GM18951 (cell line): ENCODE measurements at regions not wholly inside any gene's neighbourhood (a gene's known extent, or its start where the extent isn't known, plus 50 kb on each side); places are given as distances from the start of the nearest gene placed in this dataset.

ENCODE experiments used
- POLR2A ChIP-seq: IDR thresholded peaks from 4 replicates; pipeline ENCODE4 v1.6.1; 2011; ENCODE audit warnings: mild to moderate bottlenecking; ENCODE audit not compliant: insufficient read length, insufficient read depth; ENCODE audit errors: extremely low read depth
- in situ Hi-C: fragments of 300-500 bp; cut with MboI; formaldehyde crosslinking; loops from one replicate; pipeline ENCODE4 v1.12.0; 2022; ENCODE audit warnings: low sequenced_read_pairs, mixed read lengths, inconsistent platforms; ENCODE audit not compliant: unreplicated experiment

DNA sequence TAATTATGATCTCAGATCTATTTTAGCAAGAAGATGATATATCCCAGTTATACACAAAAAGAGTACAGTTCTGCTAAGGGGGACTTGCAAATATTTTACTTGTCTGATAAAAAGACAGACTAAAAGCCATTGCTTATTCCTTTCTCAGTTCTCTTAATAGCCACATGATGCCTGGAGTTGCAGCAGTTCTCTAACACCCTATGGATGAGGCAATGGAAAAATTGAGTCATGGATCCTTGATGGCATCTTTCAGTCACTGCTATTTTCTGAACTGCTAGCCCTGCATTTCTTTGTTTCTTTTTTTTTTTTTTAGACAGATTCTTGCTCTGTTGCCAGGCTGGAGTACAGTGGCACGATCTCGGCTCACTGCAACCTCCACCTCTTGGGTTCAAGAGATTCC lies 1956.7 kb downstream of the C4orf33 start:
- in situ Hi-C loops: no loop called here
- TF ChIP-seq POLR2A: no peak

DNA sequence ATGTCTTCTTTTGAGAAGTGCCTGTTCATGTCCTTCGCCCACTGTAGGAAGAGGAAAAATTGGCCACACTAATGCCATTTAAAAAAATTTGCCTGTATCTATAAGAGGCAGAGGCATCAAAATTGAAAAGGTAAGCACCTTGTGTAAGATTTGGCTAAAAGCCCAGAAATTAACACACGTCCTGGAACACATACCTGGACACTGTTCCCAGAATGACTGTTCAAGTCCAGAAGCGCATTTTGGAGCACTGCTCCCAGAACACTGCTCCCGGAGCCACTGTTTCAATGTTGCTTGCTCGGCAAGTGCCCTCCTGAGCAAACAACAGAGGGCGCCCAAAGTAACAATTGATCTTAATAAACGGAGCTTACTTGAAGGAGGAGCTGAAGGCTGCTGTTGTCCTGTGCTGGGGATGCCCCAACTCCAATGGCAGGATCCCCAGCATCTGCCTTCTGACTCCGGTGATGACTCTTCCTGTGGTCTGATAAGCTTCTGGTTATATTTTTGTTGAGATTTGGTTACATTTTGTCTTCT lies 1958.6 kb downstream of the C4orf33 start:
- TF ChIP-seq POLR2A: no peak
- in situ Hi-C loops: no loop called here

DNA sequence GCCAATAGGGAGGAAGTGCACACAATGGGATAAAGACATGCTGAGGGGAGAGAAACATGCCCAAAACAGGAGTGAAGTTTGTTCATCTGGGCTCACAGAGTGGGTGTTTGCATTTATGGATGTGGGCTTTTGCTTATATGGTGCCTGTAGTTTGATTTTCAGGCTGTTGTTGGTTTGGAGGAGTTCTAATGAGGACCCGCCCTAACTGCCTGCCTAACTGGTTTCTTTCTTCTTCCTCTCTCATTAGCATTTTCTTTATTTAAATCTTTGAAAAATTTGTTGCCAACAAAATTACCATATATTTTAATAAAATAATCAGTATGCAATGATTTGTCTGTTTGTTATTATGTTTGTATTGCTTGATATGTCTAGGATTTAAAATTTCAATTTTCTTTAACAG lies 1965.8 kb downstream of the C4orf33 start:
- in situ Hi-C loops: no loop called here
- TF ChIP-seq POLR2A: no peak

- in situ Hi-C loops: no loop called here
- no peak for TF ChIP-seq POLR2A
Measured at GRCh38 chr4:131063878-131064277, 1967.9 kb downstream of the C4orf33 start.

GRCh38 chr4:131081069-131081468 lies 1985.1 kb downstream of the C4orf33 start:
- in situ Hi-C loops: no loop called here

DNA sequence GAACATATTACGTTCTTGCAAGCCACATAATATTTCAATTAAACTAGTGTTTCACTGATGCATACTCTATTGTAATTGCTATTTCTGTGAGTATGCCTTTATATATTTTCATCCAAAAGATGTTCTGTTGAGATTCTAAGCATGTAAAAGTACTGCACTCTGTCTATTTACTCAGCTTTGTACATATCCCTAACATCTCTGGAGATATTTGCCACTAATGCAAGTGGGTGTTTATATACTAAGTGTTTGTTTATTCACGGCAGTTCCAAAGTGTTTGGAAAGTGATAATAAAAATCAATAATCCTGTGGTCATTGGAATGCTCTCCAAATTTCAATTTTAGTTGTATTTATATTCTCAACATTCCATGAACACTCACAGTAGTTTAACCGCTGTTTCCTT lies 1989.0 kb downstream of the C4orf33 start:
- no peak for TF ChIP-seq POLR2A
- in situ Hi-C loops: no loop called here

More at GRCh38 chr4:131081069-131081468, 1985.1 kb downstream of the C4orf33 start:
- TF ChIP-seq POLR2A: no peak

DNA sequence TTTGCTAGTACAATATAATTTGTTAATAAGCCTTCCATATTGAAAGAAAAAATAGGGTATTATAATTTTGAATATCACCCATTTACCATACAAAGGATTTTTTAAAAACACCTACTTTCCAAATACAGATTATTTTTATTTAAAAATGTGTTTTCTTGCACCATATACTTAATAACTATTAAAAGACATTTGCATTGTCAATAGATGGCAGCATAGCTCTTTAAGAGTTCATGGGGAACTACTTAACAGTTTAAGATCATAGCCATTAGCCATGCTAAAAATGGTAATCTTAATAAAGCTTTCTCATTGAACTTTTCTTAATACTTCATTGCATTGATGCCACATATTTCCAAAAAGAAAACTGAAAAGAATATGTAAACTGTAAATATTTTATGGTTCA lies 1995.9 kb downstream of the C4orf33 start:
- no peak for TF ChIP-seq POLR2A
- in situ Hi-C loops: no loop called here

GRCh38 chr4:131093303-131093702 lies 1997.4 kb downstream of the C4orf33 start:
- no peak for TF ChIP-seq POLR2A
- in situ Hi-C loops: no loop called here

DNA sequence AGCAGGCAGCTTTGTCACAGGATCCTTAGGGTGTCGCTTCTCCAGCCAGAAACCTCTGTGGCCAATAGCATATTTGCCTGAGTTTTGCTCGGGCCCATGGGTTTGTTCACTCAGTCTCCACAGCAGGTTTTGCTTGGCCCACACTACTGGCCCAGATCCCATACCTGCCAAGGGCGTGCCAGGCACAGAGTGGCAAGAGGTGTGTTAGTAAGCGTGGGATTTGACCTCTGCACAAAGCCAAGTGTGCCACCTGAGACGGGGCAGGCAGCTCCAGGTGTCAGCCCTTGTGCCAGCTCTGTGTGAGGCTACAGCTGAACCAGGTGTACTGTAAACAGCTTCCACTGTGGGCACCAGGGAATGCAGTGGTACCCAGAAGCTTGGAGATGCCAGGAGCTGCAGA lies 2003.0 kb downstream of the C4orf33 start:
- no peak for TF ChIP-seq POLR2A
- in situ Hi-C loops: no loop called here

- no peak for TF ChIP-seq POLR2A
Measured at GRCh38 chr4:131113273-131113672, 2017.3 kb downstream of the C4orf33 start.

DNA sequence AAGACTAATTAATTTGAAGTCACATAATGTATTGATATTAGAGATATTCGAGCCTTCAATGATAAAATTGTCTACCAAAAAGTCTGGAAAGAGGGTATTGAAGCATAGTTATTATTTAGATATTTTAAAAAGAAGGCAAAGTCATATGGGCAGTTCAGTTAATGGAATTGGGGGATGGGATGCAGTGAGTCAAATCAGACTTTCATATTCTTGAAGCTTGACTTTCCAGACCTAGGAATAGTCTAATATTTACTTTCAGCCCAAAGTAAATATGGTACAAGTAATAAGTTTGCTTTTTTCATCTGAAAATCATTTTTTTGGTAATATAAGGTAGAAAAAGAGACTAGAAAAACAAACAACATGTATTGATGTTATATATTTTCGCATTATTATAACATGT lies 2017.8 kb downstream of the C4orf33 start:
- TF ChIP-seq POLR2A: no peak
- in situ Hi-C loops: no loop called here

More at GRCh38 chr4:131113273-131113672, 2017.3 kb downstream of the C4orf33 start:
- in situ Hi-C loops: no loop called here

DNA sequence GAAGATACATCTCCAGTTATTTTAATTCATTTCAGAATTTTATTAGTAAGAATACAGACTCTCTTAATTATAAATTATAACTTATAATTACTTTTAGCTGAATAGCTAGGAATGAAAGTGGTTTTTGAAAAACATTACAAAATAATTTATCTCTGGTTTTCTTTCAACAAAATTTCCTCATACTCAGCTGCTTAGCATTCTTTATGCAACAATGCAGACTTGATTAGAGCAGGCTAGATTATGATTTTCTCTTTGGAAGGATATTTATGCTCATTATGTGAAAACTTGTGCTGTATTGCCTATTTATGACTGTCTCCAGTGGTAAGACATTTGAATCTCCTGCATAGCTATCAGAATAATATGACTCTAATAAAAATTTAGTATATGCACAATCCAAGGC lies 2023.7 kb downstream of the C4orf33 start:
- TF ChIP-seq POLR2A: no peak
- in situ Hi-C loops: no loop called here

DNA sequence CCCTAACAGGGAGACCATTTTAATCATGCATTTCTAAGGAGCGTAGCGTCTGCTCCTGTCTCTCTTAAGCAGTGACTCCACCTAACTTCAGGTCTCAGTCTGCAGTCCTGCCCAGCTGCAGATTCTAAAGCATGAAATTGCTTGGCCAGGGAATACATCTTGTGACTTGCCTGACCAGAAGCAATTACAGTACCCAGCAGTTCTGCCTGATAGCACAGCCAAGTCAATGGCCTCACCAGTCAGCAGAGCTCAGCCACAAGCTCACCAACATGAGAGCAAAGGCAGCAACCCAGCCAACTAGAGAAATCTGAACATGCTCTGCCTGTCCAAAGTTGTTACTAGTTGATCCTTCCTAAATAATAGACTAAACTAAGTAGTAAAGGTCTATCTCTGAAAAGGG lies 2011.9 kb upstream of the PCDH10 start:
- TF ChIP-seq POLR2A: no peak
- in situ Hi-C loops: no loop called here

DNA sequence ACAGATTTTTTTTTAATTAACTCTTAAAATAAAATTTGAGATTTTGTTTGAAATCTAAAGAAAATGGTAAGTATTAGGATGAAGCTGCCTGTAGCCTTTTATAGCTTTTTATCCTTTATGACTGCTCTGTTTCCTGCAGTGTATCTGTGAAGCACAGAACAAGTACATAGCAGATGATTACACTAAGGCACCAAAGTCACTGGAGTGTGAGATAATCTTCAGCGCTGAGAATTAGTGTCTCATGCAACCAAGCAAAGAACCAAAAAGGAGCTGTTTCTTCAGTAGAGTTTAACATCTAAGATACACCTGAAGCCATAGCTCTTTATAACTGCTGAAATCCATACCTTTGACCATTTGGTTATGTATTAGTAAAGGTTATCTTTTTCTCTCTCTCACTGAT lies 1989.8 kb upstream of the PCDH10 start:
- in situ Hi-C loops: no loop called here
- no peak for TF ChIP-seq POLR2A

- in situ Hi-C loops: no loop called here
- TF ChIP-seq POLR2A: no peak
Measured at GRCh38 chr4:131192318-131192717, 1956.8 kb upstream of the PCDH10 start.
